IMR-90 (cell line): ENCODE measurements at regions not wholly inside any gene's neighbourhood (a gene's known extent, or its start where the extent isn't known, plus 50 kb on each side); places are given as distances from the start of the nearest gene placed in this dataset.

Experiments used
- BHLHE40 ChIP-seq: fragments of 150-350 bp; IDR thresholded peaks from 2 replicates; pipeline ENCODE4 v1.6.1; 2016; ENCODE audit warnings: mild to moderate bottlenecking, low read depth, low read length
- CHD1 ChIP-seq: IDR thresholded peaks from 2 replicates; pipeline ENCODE4 v1.6.1; 2012; ENCODE audit warnings: low read depth, low read length, improper control_type of control experiment
- CTCF ChIP-seq: conservative IDR thresholded peaks from 2 replicates; pipeline ENCODE4 v1.5.1; 2012; ENCODE audit warnings: mild to moderate bottlenecking, low read depth, low read length, improper control_type of control experiment
- MAFK ChIP-seq: IDR thresholded peaks from 2 replicates; pipeline ENCODE4 v1.6.1; 2012; ENCODE audit warnings: low read depth, low read length, improper control_type of control experiment
- MAZ ChIP-seq: IDR thresholded peaks from 2 replicates; pipeline ENCODE4 v1.6.1; 2012; ENCODE audit warnings: low read depth, mild to moderate bottlenecking, low read length, improper control_type of control experiment, moderate library complexity, borderline replicate concordance
- MXI1 ChIP-seq: IDR thresholded peaks from 2 replicates; pipeline ENCODE4 v1.6.1; 2012; ENCODE audit warnings: low read depth, mild to moderate bottlenecking, low read length, moderate library complexity, borderline replicate concordance
- POLR2A ChIP-seq: IDR thresholded peaks from 2 replicates; pipeline ENCODE4 v1.6.1; 2012; ENCODE audit warnings: mild to moderate bottlenecking, low read depth, low read length
- RAD21 ChIP-seq: IDR thresholded peaks from 2 replicates; pipeline ENCODE4 v1.6.1; 2012; ENCODE audit warnings: low read length, improper control_type of control experiment
- RFX5 ChIP-seq: IDR thresholded peaks from 2 replicates; pipeline ENCODE4 v1.8.0; 2012; ENCODE audit warnings: low read depth, mild to moderate bottlenecking, low read length, moderate library complexity
- TF ChIP-seq, protein P1 (sequence below): fragments of 150-350 bp; IDR thresholded peaks from 2 replicates; pipeline ENCODE4 v1.6.1; 2016; ENCODE audit warnings: low read depth, mild to moderate bottlenecking, low read length, moderate library complexity, borderline replicate concordance

GRCh38 chr3:64909757-64910467 is 222.1 kb upstream of the ADAMTS9 start:
- TF ChIP-seq CTCF (no peak), MAZ (no peak), MAFK (no peak), POLR2A (no peak), RFX5 (no peak), RAD21 (no peak), BHLHE40 (no peak), CHD1 (no peak), MXI1 (no peak)
- TF ChIP-seq, protein P1, sequence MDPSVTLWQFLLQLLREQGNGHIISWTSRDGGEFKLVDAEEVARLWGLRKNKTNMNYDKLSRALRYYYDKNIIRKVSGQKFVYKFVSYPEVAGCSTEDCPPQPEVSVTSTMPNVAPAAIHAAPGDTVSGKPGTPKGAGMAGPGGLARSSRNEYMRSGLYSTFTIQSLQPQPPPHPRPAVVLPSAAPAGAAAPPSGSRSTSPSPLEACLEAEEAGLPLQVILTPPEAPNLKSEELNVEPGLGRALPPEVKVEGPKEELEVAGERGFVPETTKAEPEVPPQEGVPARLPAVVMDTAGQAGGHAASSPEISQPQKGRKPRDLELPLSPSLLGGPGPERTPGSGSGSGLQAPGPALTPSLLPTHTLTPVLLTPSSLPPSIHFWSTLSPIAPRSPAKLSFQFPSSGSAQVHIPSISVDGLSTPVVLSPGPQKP = no peak
